ENCODE measurements at regions not wholly inside any gene's neighbourhood (a gene's known extent, or its start where the extent isn't known, plus 50 kb on each side); places are given as distances from the start of the nearest gene placed in this dataset.

DNA sequence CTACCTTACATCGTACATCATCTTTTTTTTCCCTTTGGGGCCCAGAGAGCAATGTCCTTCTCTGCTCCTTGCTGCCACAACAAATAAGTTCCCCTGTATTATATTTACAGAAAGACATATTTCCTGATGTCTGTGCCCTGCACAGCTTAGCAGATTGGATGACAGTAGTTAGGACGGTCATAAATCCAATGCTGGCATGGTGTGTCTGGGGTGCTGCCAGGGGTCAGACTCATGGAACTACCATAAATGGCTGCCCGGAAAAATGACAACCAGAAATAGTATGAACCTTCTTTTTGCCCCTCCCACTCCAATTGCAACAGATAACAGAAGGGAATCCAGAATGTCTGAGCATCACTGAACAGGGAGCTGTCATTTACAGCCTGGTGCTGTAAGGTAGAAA lies 511.1 kb downstream of the PSAT1 start:
- Histone ChIP-seq H3K18ac (ENCODE audit: low read depth in 1 of 2, low read length in 2 of 2) (no peak overlapping the region), H3K27me3 (ENCODE audit: control insufficient read depth in 1 of 2, insufficient read depth in 1 of 2, low read length in 2 of 2) (no peaks in the 10 kb centered on the region), H3K4me3 (ENCODE audit: insufficient read depth in 1 of 2, low read depth in 1 of 2, low read length in 2 of 2) (no peak overlapping the region), H2AK5ac (ENCODE audit: low read length, severe bottlenecking) (no peak overlapping the region), H3K4me2 (ENCODE audit: low read length, poor library complexity, severe bottlenecking) (no peak overlapping the region), H2BK12ac (ENCODE audit: low read length in 2 of 2) (no peak overlapping the region), H2BK15ac (ENCODE audit: low read depth, poor library complexity, severe bottlenecking) (no peak overlapping the region), H3K23ac (ENCODE audit: low read length in 2 of 2) (no peak overlapping the region), H3K9me3 (ENCODE audit: control insufficient read depth, low read length) (no peaks in the 10 kb centered on the region), H3K14ac (ENCODE audit: low read length in 2 of 2) (no peak overlapping the region), H2BK5ac (ENCODE audit: low read depth, low read length, poor library complexity, severe bottlenecking) (peak overlapping the region; percentile 14), H3K36me3 (ENCODE audit: control insufficient read depth in 1 of 2, insufficient read depth in 2 of 2, low read depth in 1 of 2, low read length in 2 of 2) (no peaks in the 10 kb centered on the region), H3K4ac (ENCODE audit: low read depth in 1 of 2, low read length in 2 of 2) (no peak overlapping the region), H3K79me1 (replicated peaks; ENCODE audit: low read length, poor library complexity, severe bottlenecking) (no peaks in the 10 kb centered on the region), H3K9ac (ENCODE audit: low read length) (no peak overlapping the region), H2BK120ac (ENCODE audit: low read depth, low read length) (no peak overlapping the region), H2AFZ (ENCODE audit: low read depth, low read length) (no peak overlapping the region), H4K91ac (ENCODE audit: low read length) (no peak overlapping the region), H3K4me1 (ENCODE audit: control insufficient read depth, insufficient read depth, low read depth, low read length) (peaks cover 2% of the 10 kb centered on the region), H3K27ac (ENCODE audit: low read length, poor library complexity, severe bottlenecking) (no peak overlapping the region), H4K8ac (ENCODE audit: low read length) (no peak overlapping the region)
- WGBS, result 98% methylated on average over 3 of the region's 3 CpGs
- no peak for DNase-seq

DNA sequence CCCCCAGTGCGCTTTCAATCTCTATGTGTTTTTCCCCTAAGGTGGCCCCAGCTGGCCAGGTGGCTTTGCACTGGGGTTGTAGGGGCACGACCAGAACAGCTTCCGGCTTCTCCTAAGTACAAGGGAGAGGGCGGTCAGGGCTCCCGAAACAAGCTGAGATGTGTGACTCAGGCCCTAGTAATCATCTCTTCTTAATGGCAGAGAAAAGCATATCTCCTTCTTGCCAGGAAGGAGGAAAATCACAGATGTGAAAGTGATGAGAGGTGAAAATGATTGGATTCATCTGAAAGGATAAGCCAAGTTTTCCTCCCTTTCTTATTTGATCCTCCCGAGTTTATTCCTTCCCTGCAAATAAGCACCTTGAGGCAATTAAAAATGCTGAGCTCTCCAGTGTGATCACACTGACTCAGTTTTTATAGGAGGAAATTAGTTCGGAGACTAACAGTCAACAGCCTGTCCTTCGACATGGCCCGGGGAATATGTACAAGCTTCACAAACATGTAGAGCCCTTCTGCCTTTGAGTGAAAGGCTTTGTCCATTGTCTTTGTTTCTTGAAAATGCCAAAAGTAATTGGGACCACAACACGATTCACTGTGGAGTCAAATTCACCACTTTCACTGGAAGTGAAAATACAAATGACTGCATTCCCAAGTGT lies 514.8 kb downstream of the PSAT1 start:
- WGBS, result 74% methylated on average over 10 of the region's 10 CpGs
- no peak overlapping the region for H3K14ac ChIP-seq (ENCODE audit: low read length in 2 of 2)
- no peak overlapping the region for H2BK120ac ChIP-seq (ENCODE audit: low read depth, low read length)
- no peaks in the 10 kb centered on the region for H3K79me1 ChIP-seq (replicated peaks; ENCODE audit: low read length, poor library complexity, severe bottlenecking)
- DNase-seq, result no peak
- no peak overlapping the region for H2BK5ac ChIP-seq (ENCODE audit: low read depth, low read length, poor library complexity, severe bottlenecking)
- no peak overlapping the region for H3K27ac ChIP-seq (ENCODE audit: low read length, poor library complexity, severe bottlenecking)
- H3K4ac ChIP-seq (ENCODE audit: low read depth in 1 of 2, low read length in 2 of 2), result no peak overlapping the region
- H2BK12ac ChIP-seq (ENCODE audit: low read length in 2 of 2), result no peak overlapping the region
- no peak overlapping the region for H4K91ac ChIP-seq (ENCODE audit: low read length)
- H3K23ac ChIP-seq (ENCODE audit: low read length in 2 of 2), result no peak overlapping the region
- H3K4me3 ChIP-seq (ENCODE audit: insufficient read depth in 1 of 2, low read depth in 1 of 2, low read length in 2 of 2), result no peak overlapping the region
- H2BK15ac ChIP-seq (ENCODE audit: low read depth, poor library complexity, severe bottlenecking), result no peak overlapping the region
- H3K18ac ChIP-seq (ENCODE audit: low read depth in 1 of 2, low read length in 2 of 2), result peak overlapping the region in 1 of 2 experiments; percentile 23
- H3K27me3 ChIP-seq (ENCODE audit: control insufficient read depth in 1 of 2, insufficient read depth in 1 of 2, low read length in 2 of 2), result no peaks in the 10 kb centered on the region
- peak overlapping the region; percentile 24 for H2AFZ ChIP-seq (ENCODE audit: low read depth, low read length)
- H3K9ac ChIP-seq (ENCODE audit: low read length), result no peak overlapping the region
- no peak overlapping the region for H3K4me2 ChIP-seq (ENCODE audit: low read length, poor library complexity, severe bottlenecking)
- H3K36me3 ChIP-seq (ENCODE audit: control insufficient read depth in 1 of 2, insufficient read depth in 2 of 2, low read depth in 1 of 2, low read length in 2 of 2), result no peaks in the 10 kb centered on the region
- no peaks in the 10 kb centered on the region for H3K9me3 ChIP-seq (ENCODE audit: control insufficient read depth, low read length)
- peaks cover 2% of the 10 kb centered on the region for H3K4me1 ChIP-seq (ENCODE audit: control insufficient read depth, insufficient read depth, low read depth, low read length)
- no peak overlapping the region for H2AK5ac ChIP-seq (ENCODE audit: low read length, severe bottlenecking)
- H4K8ac ChIP-seq (ENCODE audit: low read length), result peak overlapping the region; percentile 19

DNA sequence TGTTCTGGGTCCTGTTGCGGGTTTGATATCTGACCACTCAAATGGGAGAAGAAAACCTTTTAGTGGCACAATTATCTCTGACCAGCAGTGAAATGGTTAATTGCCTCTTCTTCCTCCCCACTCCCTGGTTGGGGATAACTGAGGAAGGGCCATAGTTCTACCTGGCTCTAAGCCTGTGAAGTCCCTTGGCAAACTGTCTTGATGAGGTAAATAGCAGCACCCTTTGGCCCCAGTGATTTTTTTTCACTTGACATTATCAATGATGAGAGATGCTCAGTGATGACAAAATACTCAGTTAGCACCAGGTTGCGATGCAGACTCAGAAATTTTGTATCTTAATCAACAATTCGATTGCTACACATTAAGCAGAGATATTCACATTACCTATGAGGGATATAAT lies 515.7 kb downstream of the PSAT1 start:
- Histone ChIP-seq H3K9me3 (ENCODE audit: control insufficient read depth, low read length) (no peaks in the 10 kb centered on the region), H3K18ac (ENCODE audit: low read depth in 1 of 2, low read length in 2 of 2) (no peak overlapping the region), H2BK12ac (ENCODE audit: low read length in 2 of 2) (no peak overlapping the region), H2AFZ (ENCODE audit: low read depth, low read length) (no peak overlapping the region), H4K8ac (ENCODE audit: low read length) (no peak overlapping the region), H3K4me2 (ENCODE audit: low read length, poor library complexity, severe bottlenecking) (no peak overlapping the region), H3K4me3 (ENCODE audit: insufficient read depth in 1 of 2, low read depth in 1 of 2, low read length in 2 of 2) (no peak overlapping the region), H3K23ac (ENCODE audit: low read length in 2 of 2) (no peak overlapping the region), H2BK120ac (ENCODE audit: low read depth, low read length) (no peak overlapping the region), H3K14ac (ENCODE audit: low read length in 2 of 2) (no peak overlapping the region), H3K27ac (ENCODE audit: low read length, poor library complexity, severe bottlenecking) (no peak overlapping the region), H3K36me3 (ENCODE audit: control insufficient read depth in 1 of 2, insufficient read depth in 2 of 2, low read depth in 1 of 2, low read length in 2 of 2) (no peaks in the 10 kb centered on the region), H2BK5ac (ENCODE audit: low read depth, low read length, poor library complexity, severe bottlenecking) (no peak overlapping the region), H3K27me3 (ENCODE audit: control insufficient read depth in 1 of 2, insufficient read depth in 1 of 2, low read length in 2 of 2) (no peaks in the 10 kb centered on the region), H4K91ac (ENCODE audit: low read length) (no peak overlapping the region), H3K79me1 (replicated peaks; ENCODE audit: low read length, poor library complexity, severe bottlenecking) (no peaks in the 10 kb centered on the region), H3K9ac (ENCODE audit: low read length) (no peak overlapping the region), H2AK5ac (ENCODE audit: low read length, severe bottlenecking) (no peak overlapping the region), H3K4ac (ENCODE audit: low read depth in 1 of 2, low read length in 2 of 2) (no peak overlapping the region), H2BK15ac (ENCODE audit: low read depth, poor library complexity, severe bottlenecking) (no peak overlapping the region), H3K4me1 (ENCODE audit: control insufficient read depth, insufficient read depth, low read depth, low read length) (peaks cover 2% of the 10 kb centered on the region)
- 95% methylated on average over 3 of the region's 3 CpGs for WGBS
- DNase-seq, result no peak

DNA sequence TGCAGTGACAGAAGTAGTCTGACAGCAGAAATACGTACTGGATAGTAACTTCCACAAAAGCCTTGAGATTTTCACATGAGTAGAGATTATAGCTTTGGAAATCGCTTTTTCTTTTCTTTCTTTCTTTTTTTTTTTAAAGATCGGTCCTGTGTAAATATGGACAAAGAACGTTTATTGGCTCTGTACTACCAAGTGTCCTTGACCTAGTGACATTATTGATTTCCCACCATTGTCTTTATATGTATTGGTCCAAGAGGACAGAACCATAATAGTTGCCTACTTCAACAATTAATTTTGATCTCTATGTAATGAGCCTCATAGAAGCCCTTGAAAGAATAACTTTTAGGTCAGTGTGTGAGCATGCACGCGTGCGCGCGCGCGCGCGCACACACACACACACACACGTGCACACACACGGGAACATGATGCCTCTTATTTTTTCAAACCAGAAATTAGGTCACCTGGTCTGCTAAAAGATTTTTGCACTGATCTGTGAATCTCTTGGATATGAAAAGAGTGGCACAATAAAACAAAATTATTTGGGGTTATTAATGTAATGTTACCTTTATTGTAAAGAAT lies 516.8 kb downstream of the PSAT1 start:
- no peak overlapping the region for H2BK120ac ChIP-seq (ENCODE audit: low read depth, low read length)
- no peak overlapping the region for H2BK5ac ChIP-seq (ENCODE audit: low read depth, low read length, poor library complexity, severe bottlenecking)
- WGBS, result 94% methylated on average over 11 of the region's 15 CpGs
- no peak overlapping the region for H4K8ac ChIP-seq (ENCODE audit: low read length)
- peaks cover 2% of the 10 kb centered on the region for H3K4me1 ChIP-seq (ENCODE audit: control insufficient read depth, insufficient read depth, low read depth, low read length)
- H3K79me1 ChIP-seq (replicated peaks; ENCODE audit: low read length, poor library complexity, severe bottlenecking), result no peaks in the 10 kb centered on the region
- no peaks in the 10 kb centered on the region for H3K36me3 ChIP-seq (ENCODE audit: control insufficient read depth in 1 of 2, insufficient read depth in 2 of 2, low read depth in 1 of 2, low read length in 2 of 2)
- H2BK15ac ChIP-seq (ENCODE audit: low read depth, poor library complexity, severe bottlenecking), result no peak overlapping the region
- no peak overlapping the region for H3K18ac ChIP-seq (ENCODE audit: low read depth in 1 of 2, low read length in 2 of 2)
- no peak for DNase-seq
- no peak overlapping the region for H3K27ac ChIP-seq (ENCODE audit: low read length, poor library complexity, severe bottlenecking)
- H2AK5ac ChIP-seq (ENCODE audit: low read length, severe bottlenecking), result no peak overlapping the region
- H3K4me2 ChIP-seq (ENCODE audit: low read length, poor library complexity, severe bottlenecking), result no peak overlapping the region
- H4K91ac ChIP-seq (ENCODE audit: low read length), result no peak overlapping the region
- H3K4ac ChIP-seq (ENCODE audit: low read depth in 1 of 2, low read length in 2 of 2), result no peak overlapping the region
- H2BK12ac ChIP-seq (ENCODE audit: low read length in 2 of 2), result no peak overlapping the region
- no peak overlapping the region for H3K9ac ChIP-seq (ENCODE audit: low read length)
- H2AFZ ChIP-seq (ENCODE audit: low read depth, low read length), result no peak overlapping the region
- no peaks in the 10 kb centered on the region for H3K27me3 ChIP-seq (ENCODE audit: control insufficient read depth in 1 of 2, insufficient read depth in 1 of 2, low read length in 2 of 2)
- no peak overlapping the region for H3K14ac ChIP-seq (ENCODE audit: low read length in 2 of 2)
- no peaks in the 10 kb centered on the region for H3K9me3 ChIP-seq (ENCODE audit: control insufficient read depth, low read length)
- H3K23ac ChIP-seq (ENCODE audit: low read length in 2 of 2), result no peak overlapping the region
- no peak overlapping the region for H3K4me3 ChIP-seq (ENCODE audit: insufficient read depth in 1 of 2, low read depth in 1 of 2, low read length in 2 of 2)
